ENCODE measurements at regions not wholly inside any gene's neighbourhood (a gene's known extent, or its start where the extent isn't known, plus 50 kb on each side); places are given as distances from the start of the nearest gene placed in this dataset.

DNA sequence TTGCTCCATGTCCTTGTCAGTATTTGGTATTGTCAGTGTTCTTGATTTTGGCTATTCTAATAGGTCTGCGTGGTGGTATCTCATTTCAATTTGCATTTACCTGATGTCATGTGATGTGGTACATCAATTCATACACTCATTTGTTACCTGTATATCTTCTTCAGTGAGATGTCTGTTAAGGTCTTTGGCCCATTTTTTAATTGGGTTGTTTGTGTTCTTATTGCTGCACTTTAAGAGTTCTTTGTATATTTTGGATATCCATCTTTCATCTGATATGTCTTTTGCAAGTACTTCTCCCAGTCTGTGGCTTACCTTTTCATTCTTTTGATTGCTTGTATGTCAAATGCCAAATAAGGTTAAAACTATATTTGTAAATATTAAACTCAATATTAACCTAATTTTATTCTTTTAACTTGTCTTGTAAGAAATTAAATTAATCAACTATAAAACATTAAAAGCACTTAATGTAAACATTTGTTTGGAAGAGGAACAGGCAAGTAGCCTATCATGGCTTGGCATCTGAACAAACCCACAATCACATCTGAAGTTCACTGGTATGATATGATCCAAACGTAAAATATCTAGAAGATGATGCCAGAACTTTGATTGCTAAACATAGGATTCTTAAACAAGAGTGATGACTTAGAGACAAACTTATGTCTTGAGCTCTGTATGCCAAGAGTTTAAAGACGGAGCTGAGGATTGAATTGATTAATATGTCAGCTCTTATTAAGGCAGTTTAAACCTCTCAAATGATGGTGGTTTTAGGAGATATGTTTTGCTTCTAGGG lies 587.3 kb downstream of the ANXA1 start:
- Mint-ChIP-seq H3K27ac (no peak overlapping the region), H3K4me1 (no peaks in the 10 kb centered on the region), H3K9me3 (ENCODE audit: insufficient read depth) (peaks cover 2% of the 10 kb centered on the region), H3K4me3 (no peak overlapping the region), H3K27me3 (no peaks in the 10 kb centered on the region)
- Histone ChIP-seq H3K4me1 (ENCODE audit: control insufficient read depth in 2 of 2, insufficient read depth in 2 of 2, low read length in 2 of 2) (no peaks in the 10 kb centered on the region), H4K20me1 (ENCODE audit: control insufficient read depth, insufficient read depth, low read length, poor library complexity, severe bottlenecking) (no peaks in the 10 kb centered on the region), H3K79me2 (ENCODE audit: control insufficient read depth, insufficient read depth, low read length) (no peaks in the 10 kb centered on the region), H3K9ac (ENCODE audit: low read length) (no peak overlapping the region), H3K27ac (ENCODE audit: low read length in 2 of 2) (no peak overlapping the region), H2AFZ (ENCODE audit: insufficient read depth, low read depth, low read length, poor library complexity, severe bottlenecking) (no peak overlapping the region), H3K4me3 (ENCODE audit: control extremely low read depth in 1 of 5, extremely low read depth in 1 of 5, insufficient read depth in 1 of 5, low read depth in 2 of 5, low read length in 4 of 5) (no peak overlapping the region), H3K9me3 (ENCODE audit: control extremely low read depth in 1 of 3, control insufficient read depth in 2 of 3, insufficient read depth in 1 of 3, low read length in 2 of 3) (no peaks in the 10 kb centered on the region), H3K27me3 (replicated peaks in 1 of 4; ENCODE audit: control extremely low read depth in 1 of 4, control insufficient read depth in 3 of 4, insufficient read depth in 4 of 4, low read length in 3 of 4) (no peaks in the 10 kb centered on the region), H3K4me2 (replicated peaks; ENCODE audit: low read depth, low read length, poor library complexity, severe bottlenecking) (no peak overlapping the region), H3K36me3 (replicated peaks in 1 of 2; ENCODE audit: control extremely low read depth in 1 of 2, control insufficient read depth in 1 of 2, extremely low read depth in 1 of 2, insufficient read depth in 2 of 2, low read length in 1 of 2) (no peaks in the 10 kb centered on the region)
- ATAC-seq (ENCODE audit: low read depth) (no peak), DNase-seq (no peak)
- no CpG with 5 or more reads among the region's 3 CpGs for WGBS (ENCODE audit: insufficient coverage)
- CTCF ChIA-PET, result no interaction called here
- no peak for TF ChIP-seq CTCF (IDR thresholded peaks at IDR 0.05)
- no peak for TF ChIP-seq EZH2 (IDR thresholded peaks at IDR 0.05; ENCODE audit: borderline replicate concordance, insufficient read depth, low read depth, low read length, poor library complexity, severe bottlenecking)
- intact Hi-C loops (cut with micrococcal nuclease), result no loop called here
- POLR2A ChIA-PET, result no interaction called here

DNA sequence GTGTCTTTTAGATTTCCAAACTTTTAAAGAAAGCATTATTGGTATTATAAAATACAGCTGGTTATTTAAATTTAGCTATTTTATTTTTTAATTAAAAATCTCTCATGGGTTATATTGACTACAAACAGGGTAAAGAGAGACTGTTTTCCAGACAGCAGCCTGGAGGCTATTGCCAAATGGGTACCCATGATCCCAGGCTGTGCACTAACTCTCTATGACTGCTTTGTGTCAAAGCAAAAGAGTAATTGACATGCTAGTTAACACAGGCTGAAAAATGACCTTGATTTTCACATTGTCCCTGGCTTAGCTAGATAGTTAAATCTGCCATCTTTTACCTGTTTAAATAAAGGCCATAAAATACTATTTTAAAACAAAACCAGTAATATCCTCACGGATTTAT lies 589.7 kb downstream of the ANXA1 start:
- H3K9me3 ChIP-seq (ENCODE audit: control extremely low read depth in 1 of 3, control insufficient read depth in 2 of 3, insufficient read depth in 1 of 3, low read length in 2 of 3), result no peaks in the 10 kb centered on the region
- H3K4me3 ChIP-seq (ENCODE audit: control extremely low read depth in 1 of 5, extremely low read depth in 1 of 5, insufficient read depth in 1 of 5, low read depth in 2 of 5, low read length in 4 of 5), result no peak overlapping the region
- H3K36me3 ChIP-seq (replicated peaks in 1 of 2; ENCODE audit: control extremely low read depth in 1 of 2, control insufficient read depth in 1 of 2, extremely low read depth in 1 of 2, insufficient read depth in 2 of 2, low read length in 1 of 2), result no peaks in the 10 kb centered on the region
- H3K4me1 Mint-ChIP-seq, result no peaks in the 10 kb centered on the region
- no peaks in the 10 kb centered on the region for H3K27me3 Mint-ChIP-seq
- H3K27me3 ChIP-seq (replicated peaks in 1 of 4; ENCODE audit: control extremely low read depth in 1 of 4, control insufficient read depth in 3 of 4, insufficient read depth in 4 of 4, low read length in 3 of 4), result no peaks in the 10 kb centered on the region
- H3K4me3 Mint-ChIP-seq, result no peak overlapping the region
- no peaks in the 10 kb centered on the region for H3K4me1 ChIP-seq (ENCODE audit: control insufficient read depth in 2 of 2, insufficient read depth in 2 of 2, low read length in 2 of 2)
- POLR2A ChIA-PET, result no interaction called here
- H3K27ac Mint-ChIP-seq, result no peak overlapping the region
- peaks cover 5% of the 10 kb centered on the region for H3K9me3 Mint-ChIP-seq (ENCODE audit: insufficient read depth)
- no peak overlapping the region for H3K4me2 ChIP-seq (replicated peaks; ENCODE audit: low read depth, low read length, poor library complexity, severe bottlenecking)
- H2AFZ ChIP-seq (ENCODE audit: insufficient read depth, low read depth, low read length, poor library complexity, severe bottlenecking), result no peak overlapping the region
- intact Hi-C loops (cut with micrococcal nuclease), result no loop called here
- no peak for DNase-seq
- no peak for ATAC-seq (ENCODE audit: low read depth)
- no peaks in the 10 kb centered on the region for H3K79me2 ChIP-seq (ENCODE audit: control insufficient read depth, insufficient read depth, low read length)
- no peak overlapping the region for H3K27ac ChIP-seq (ENCODE audit: low read length in 2 of 2)
- TF ChIP-seq CTCF (IDR thresholded peaks at IDR 0.05), result no peak
- TF ChIP-seq EZH2 (IDR thresholded peaks at IDR 0.05; ENCODE audit: borderline replicate concordance, insufficient read depth, low read depth, low read length, poor library complexity, severe bottlenecking), result no peak
- no CpG with 5 or more reads among the region's 1 CpG for WGBS (ENCODE audit: insufficient coverage)
- CTCF ChIA-PET, result no interaction called here
- H3K9ac ChIP-seq (ENCODE audit: low read length), result no peak overlapping the region
- H4K20me1 ChIP-seq (ENCODE audit: control insufficient read depth, insufficient read depth, low read length, poor library complexity, severe bottlenecking), result no peaks in the 10 kb centered on the region
